GM21619 (cell line): ENCODE measurements at regions not wholly inside any gene's neighbourhood (a gene's known extent, or its start where the extent isn't known, plus 50 kb on each side); places are given as distances from the start of the nearest gene placed in this dataset.
"Not testable (repeated sequence)": the region's sequence is repeated elsewhere in the genome, so short reads cannot be mapped to it uniquely, and the experiment has no call there.

Experiments used
- ATAC-seq: cut with Tn5 transposase; IDR thresholded peaks from one replicate; pipeline ENCODE4 v1.9.1; 2021; ENCODE audit not compliant: unreplicated experiment

- no peak for ATAC-seq
Measured at GRCh38 chr15:93333796-93334195, 244.8 kb upstream of the RGMA start.

- not testable (repeated sequence) for ATAC-seq
Measured at GRCh38 chr15:93333126-93333525, 244.1 kb upstream of the RGMA start.

- ATAC-seq = no peak
Measured at GRCh38 chr15:93332168-93332553, 243.2 kb upstream of the RGMA start.

- ATAC-seq = no peak
Measured at GRCh38 chr15:93331545-93332167, 242.6 kb upstream of the RGMA start.

GRCh38 chr15:93330912-93331544 is 242.0 kb upstream of the RGMA start:
- ATAC-seq = no peak

- ATAC-seq = no peak
Measured at GRCh38 chr15:93327364-93327763, 238.4 kb upstream of the RGMA start.

- ATAC-seq = no peak
Measured at GRCh38 chr15:93324186-93324975, 235.4 kb upstream of the RGMA start.

- no peak for ATAC-seq
Measured at GRCh38 chr15:93321881-93322282, 232.9 kb upstream of the RGMA start.

GRCh38 chr15:93319121-93319814 is 230.3 kb upstream of the RGMA start:
- ATAC-seq = no peak

GRCh38 chr15:93317772-93318171 is 228.8 kb upstream of the RGMA start:
- ATAC-seq = no peak

- ATAC-seq = no peak
Measured at GRCh38 chr15:93314245-93314644, 225.2 kb upstream of the RGMA start.

- no peak for ATAC-seq
Measured at GRCh38 chr15:93312891-93313486, 224.0 kb upstream of the RGMA start.

GRCh38 chr15:93311620-93312019 is 222.6 kb upstream of the RGMA start:
- ATAC-seq = no peak

- no peak for ATAC-seq
Measured at GRCh38 chr15:93308026-93308690, 219.1 kb upstream of the RGMA start.

GRCh38 chr15:93307513-93307912 is 218.5 kb upstream of the RGMA start:
- ATAC-seq = no peak

- ATAC-seq = no peak
Measured at GRCh38 chr15:93305306-93305705, 216.3 kb upstream of the RGMA start.

- no peak for ATAC-seq
Measured at GRCh38 chr15:93302080-93302765, 213.2 kb upstream of the RGMA start.

GRCh38 chr15:93300796-93301195 is 211.8 kb upstream of the RGMA start:
- no peak for ATAC-seq

GRCh38 chr15:93299675-93300074 is 210.7 kb upstream of the RGMA start:
- no peak for ATAC-seq

- no peak for ATAC-seq
Measured at GRCh38 chr15:93298901-93299300, 209.9 kb upstream of the RGMA start.
